Ishikawa (cell line): ENCODE measurements at regions not wholly inside any gene's neighbourhood (a gene's known extent, or its start where the extent isn't known, plus 50 kb on each side); places are given as distances from the start of the nearest gene placed in this dataset.

Source experiments
- CEBPB ChIP-seq: IDR thresholded peaks from 2 replicates; pipeline ENCODE4 v1.6.1; 2012
- CREB1 ChIP-seq: IDR thresholded peaks from 2 replicates; pipeline ENCODE4 v1.6.1; 2012; ENCODE audit warnings: low read depth
- EGR1 ChIP-seq: IDR thresholded peaks from 2 replicates; pipeline ENCODE4 v1.6.1; 2012
- EP300 ChIP-seq: IDR thresholded peaks from 2 replicates; pipeline ENCODE4 v1.6.1; 2012; ENCODE audit warnings: borderline replicate concordance
- FOXM1 ChIP-seq: IDR thresholded peaks from 2 replicates; pipeline ENCODE4 v1.6.1; 2012; ENCODE audit warnings: low read depth, borderline replicate concordance
- NFIC ChIP-seq: IDR thresholded peaks from 2 replicates; pipeline ENCODE4 v1.6.1; 2012
- RAD21 ChIP-seq: IDR thresholded peaks from 2 replicates; pipeline ENCODE4 v1.6.1; 2012; ENCODE audit warnings: low read depth
- TAF1 ChIP-seq: IDR thresholded peaks from 2 replicates; pipeline ENCODE4 v1.6.1; 2012; ENCODE audit warnings: low read depth, mild to moderate bottlenecking
- TCF12 ChIP-seq: IDR thresholded peaks from 2 replicates; pipeline ENCODE4 v1.6.1; 2012; ENCODE audit warnings: low read depth
- TEAD4 ChIP-seq: IDR thresholded peaks from 2 replicates; pipeline ENCODE4 v1.6.1; 2012
- USF1 ChIP-seq: IDR thresholded peaks from 2 replicates; pipeline ENCODE4 v1.6.1; 2012
- YY1 ChIP-seq: IDR thresholded peaks from 2 replicates; pipeline ENCODE4 v1.6.1; 2012; ENCODE audit warnings: low read depth
- ZBTB7A ChIP-seq: IDR thresholded peaks from 2 replicates; pipeline ENCODE4 v1.6.1; 2012; ENCODE audit warnings: low read depth
- TF ChIP-seq, protein P1 (sequence below): IDR thresholded peaks from 2 replicates; pipeline ENCODE4 v1.6.1; 2012
- TF ChIP-seq, protein P2 (sequence below): IDR thresholded peaks from 2 replicates; pipeline ENCODE4 v1.6.1; 2012; ENCODE audit warnings: low read depth, mild to moderate bottlenecking

DNA sequence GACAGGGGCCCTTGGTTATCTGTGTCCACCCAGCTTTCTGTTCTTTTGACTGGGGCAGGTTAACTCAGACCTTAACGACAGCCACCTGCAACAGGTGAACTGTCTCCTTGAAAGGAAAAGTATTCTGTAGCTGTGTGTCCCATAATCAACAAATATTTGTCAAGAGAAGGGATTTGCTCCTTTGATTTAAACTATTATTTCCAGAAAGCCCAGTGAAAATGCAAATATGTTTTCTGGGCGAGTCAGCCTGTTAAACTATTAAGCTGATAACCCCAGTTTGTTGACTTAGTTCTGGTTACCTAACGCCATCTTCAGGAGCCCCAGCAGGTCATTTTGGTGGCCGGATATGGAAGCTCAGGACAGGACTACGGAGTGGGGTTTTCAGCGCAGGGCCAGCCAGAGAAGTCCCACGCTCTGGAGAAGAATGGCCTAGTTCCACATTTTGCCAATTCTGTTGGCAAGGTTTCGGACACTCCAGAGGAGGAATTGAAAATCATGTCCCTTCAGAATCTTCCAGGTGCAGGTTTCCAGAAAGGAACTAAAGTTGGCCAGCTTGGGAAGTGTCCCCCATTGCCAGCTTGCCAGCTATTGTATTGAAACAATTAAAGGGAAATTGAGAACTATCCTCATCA is 54.5 kb downstream of the ADRA2A start:
- TF ChIP-seq, protein P1, sequence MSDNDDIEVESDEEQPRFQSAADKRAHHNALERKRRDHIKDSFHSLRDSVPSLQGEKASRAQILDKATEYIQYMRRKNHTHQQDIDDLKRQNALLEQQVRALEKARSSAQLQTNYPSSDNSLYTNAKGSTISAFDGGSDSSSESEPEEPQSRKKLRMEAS = no peak
- TF ChIP-seq EP300 (no peak), CEBPB (no peak), TAF1 (no peak), ZBTB7A (no peak), YY1 (no peak), TCF12 (no peak), USF1 (no peak), TEAD4 (no peak), EGR1 (no peak), FOXM1 (no peak), NFIC (no peak), CREB1 (no peak), RAD21 (no peak)
- TF ChIP-seq, protein P2, sequence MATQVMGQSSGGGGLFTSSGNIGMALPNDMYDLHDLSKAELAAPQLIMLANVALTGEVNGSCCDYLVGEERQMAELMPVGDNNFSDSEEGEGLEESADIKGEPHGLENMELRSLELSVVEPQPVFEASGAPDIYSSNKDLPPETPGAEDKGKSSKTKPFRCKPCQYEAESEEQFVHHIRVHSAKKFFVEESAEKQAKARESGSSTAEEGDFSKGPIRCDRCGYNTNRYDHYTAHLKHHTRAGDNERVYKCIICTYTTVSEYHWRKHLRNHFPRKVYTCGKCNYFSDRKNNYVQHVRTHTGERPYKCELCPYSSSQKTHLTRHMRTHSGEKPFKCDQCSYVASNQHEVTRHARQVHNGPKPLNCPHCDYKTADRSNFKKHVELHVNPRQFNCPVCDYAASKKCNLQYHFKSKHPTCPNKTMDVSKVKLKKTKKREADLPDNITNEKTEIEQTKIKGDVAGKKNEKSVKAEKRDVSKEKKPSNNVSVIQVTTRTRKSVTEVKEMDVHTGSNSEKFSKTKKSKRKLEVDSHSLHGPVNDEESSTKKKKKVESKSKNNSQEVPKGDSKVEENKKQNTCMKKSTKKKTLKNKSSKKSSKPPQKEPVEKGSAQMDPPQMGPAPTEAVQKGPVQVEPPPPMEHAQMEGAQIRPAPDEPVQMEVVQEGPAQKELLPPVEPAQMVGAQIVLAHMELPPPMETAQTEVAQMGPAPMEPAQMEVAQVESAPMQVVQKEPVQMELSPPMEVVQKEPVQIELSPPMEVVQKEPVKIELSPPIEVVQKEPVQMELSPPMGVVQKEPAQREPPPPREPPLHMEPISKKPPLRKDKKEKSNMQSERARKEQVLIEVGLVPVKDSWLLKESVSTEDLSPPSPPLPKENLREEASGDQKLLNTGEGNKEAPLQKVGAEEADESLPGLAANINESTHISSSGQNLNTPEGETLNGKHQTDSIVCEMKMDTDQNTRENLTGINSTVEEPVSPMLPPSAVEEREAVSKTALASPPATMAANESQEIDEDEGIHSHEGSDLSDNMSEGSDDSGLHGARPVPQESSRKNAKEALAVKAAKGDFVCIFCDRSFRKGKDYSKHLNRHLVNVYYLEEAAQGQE = no peak

DNA sequence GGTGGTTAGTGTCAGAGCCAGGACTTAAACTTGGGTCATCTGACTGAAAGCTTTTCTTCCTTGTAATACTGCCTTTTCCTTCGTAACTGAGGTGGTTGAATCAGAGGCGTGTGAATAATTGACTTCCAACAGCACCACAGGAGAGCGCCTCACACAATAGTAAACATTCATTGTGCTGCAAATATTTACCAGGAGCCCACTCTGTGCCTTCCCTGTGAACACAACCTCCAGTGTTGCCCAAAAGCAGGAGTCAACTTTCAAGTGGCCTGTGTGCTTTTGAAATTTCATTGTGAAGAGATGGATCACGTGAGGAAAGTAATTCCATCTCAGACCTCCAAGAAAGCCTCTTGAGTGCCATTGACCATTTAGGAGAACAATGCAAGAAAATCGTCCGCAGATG is 60.2 kb downstream of the ADRA2A start:
- no peak for TF ChIP-seq TEAD4
- no peak for TF ChIP-seq TCF12

- TF ChIP-seq TAF1 (no peak), USF1 (no peak), TCF12 (no peak), FOXM1 (no peak), EP300 (no peak), RAD21 (no peak), EGR1 (no peak), CREB1 (no peak), TEAD4 (no peak), YY1 (no peak), NFIC (no peak), ZBTB7A (no peak), CEBPB (no peak)
- TF ChIP-seq, protein P1 = no peak
- TF ChIP-seq, protein P2 = no peak
Observed at GRCh38 chr10:111137587-111137986, 60.8 kb downstream of the ADRA2A start.

GRCh38 chr10:111138544-111138943 is 61.7 kb downstream of the ADRA2A start:
- TF ChIP-seq NFIC (no peak), EP300 (no peak), USF1 (no peak), FOXM1 (no peak), TCF12 (no peak), TEAD4 (no peak), CREB1 (no peak), YY1 (no peak), RAD21 (no peak), CEBPB (no peak), TAF1 (no peak)
- TF ChIP-seq, protein P2 = no peak
- TF ChIP-seq, protein P1 = no peak
